ENCODE measurements at regions not wholly inside any gene's neighbourhood (a gene's known extent, or its start where the extent isn't known, plus 50 kb on each side); places are given as distances from the start of the nearest gene placed in this dataset.

DNA sequence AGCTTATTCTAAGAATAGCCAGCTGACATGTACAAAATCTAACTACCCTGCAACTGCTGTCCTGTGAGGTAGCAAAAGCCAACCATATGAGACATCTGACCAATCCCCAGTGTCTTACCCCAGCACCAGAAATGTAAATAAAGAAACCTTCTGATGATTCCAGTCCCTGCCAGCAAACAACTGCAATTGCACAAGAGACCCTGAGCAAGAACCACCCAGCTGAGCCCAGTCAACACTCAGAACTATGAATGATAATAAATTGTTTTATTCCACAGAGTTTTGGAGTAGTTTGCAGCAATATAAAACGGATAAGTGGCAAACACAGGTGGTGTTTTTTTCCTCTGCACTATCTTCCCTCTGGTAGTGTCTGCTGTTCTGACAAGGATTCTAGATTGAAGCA, 94.9 kb downstream of the ERCC5 start:
- TF ChIP-seq, protein P1, sequence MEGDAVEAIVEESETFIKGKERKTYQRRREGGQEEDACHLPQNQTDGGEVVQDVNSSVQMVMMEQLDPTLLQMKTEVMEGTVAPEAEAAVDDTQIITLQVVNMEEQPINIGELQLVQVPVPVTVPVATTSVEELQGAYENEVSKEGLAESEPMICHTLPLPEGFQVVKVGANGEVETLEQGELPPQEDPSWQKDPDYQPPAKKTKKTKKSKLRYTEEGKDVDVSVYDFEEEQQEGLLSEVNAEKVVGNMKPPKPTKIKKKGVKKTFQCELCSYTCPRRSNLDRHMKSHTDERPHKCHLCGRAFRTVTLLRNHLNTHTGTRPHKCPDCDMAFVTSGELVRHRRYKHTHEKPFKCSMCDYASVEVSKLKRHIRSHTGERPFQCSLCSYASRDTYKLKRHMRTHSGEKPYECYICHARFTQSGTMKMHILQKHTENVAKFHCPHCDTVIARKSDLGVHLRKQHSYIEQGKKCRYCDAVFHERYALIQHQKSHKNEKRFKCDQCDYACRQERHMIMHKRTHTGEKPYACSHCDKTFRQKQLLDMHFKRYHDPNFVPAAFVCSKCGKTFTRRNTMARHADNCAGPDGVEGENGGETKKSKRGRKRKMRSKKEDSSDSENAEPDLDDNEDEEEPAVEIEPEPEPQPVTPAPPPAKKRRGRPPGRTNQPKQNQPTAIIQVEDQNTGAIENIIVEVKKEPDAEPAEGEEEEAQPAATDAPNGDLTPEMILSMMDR (IDR thresholded peaks at IDR 0.05): no peak
- TF ChIP-seq POLR2A (IDR thresholded peaks at IDR 0.05) (no peak), POLR2AphosphoS5 (IDR thresholded peaks at IDR 0.05) (no peak), EP300 (IDR thresholded peaks at IDR 0.05) (no peak)
- Histone ChIP-seq H3K27ac (no peak overlapping the region), H3K36me3 (no peaks in the 10 kb centered on the region), H3K9me3 (peaks cover 0 to 13% (median 0%) of the 10 kb centered on the region in 3 donors), H3K27me3 (peaks cover 16% of the 10 kb centered on the region), H3K4me3 (no peak overlapping the region), H3K4me1 (no peaks in the 10 kb centered on the region)
- whole genome bisulfite sequencing, 2 donors (ENCODE audit: low coverage in 1 of 2): 100% methylated on average over 1 of the region's 1 CpG; no CpG with 5 or more reads in 1 of the 2 donors
- no peak for ATAC-seq

DNA sequence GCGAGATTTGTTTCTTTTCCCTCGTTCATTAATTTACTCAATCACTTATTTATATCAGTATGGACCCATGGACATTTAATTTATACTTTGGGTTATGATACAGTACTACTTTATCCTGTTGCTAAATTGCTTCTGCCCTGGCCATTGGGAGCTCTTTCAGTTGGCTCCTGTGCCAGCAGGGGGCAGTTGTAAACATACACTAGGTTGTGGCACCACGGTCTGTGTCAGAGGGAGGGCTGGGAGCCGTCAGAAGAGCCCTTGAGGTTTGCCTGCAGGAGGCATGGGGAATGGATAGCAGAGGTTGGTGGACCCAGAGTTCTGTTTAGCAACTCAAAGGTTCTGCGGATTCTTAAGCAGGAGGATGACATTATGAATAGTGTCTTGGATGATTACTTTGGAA, 94.3 kb downstream of the ERCC5 start:
- no peak for ATAC-seq
- WGBS, 2 donors (ENCODE audit: low coverage in 1 of 2): 70 to 96% methylated on average over 3 to 5 of the region's 5 CpGs
- TF ChIP-seq POLR2AphosphoS5 (IDR thresholded peaks at IDR 0.05): no peak
- TF ChIP-seq, protein P1 (IDR thresholded peaks at IDR 0.05): no peak
- TF ChIP-seq POLR2A (IDR thresholded peaks at IDR 0.05): no peak
- TF ChIP-seq EP300 (IDR thresholded peaks at IDR 0.05): no peak
- Histone ChIP-seq H3K27me3 (peaks cover 16% of the 10 kb centered on the region), H3K4me1 (no peaks in the 10 kb centered on the region), H3K36me3 (no peaks in the 10 kb centered on the region), H3K4me3 (no peak overlapping the region), H3K9me3 (peaks cover 0 to 13% (median 0%) of the 10 kb centered on the region in 3 donors), H3K27ac (no peak overlapping the region)

DNA sequence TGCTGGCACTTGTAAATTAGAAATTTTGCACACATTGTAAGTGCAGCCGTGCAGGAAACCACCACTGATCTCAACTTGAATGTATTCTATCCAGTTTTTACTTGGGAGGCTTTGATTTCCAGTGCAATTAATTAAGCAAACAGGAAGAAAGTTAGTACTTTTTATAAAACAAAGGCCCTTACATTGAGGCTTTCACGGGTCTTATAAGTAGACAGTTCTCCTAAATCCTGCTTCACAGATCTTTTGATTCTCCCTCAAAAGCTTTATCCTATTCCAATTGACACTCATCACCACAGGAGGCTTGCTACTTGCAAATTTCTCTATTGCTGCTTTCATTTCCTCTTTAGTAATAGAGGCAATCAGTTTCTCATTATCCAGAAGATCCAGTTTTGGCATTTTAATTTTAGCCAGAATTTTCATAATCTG, 90.1 kb downstream of the ERCC5 start:
- TF ChIP-seq, protein P1 (IDR thresholded peaks at IDR 0.05): no peak
- no peak for TF ChIP-seq POLR2A (IDR thresholded peaks at IDR 0.05)
- TF ChIP-seq EP300 (IDR thresholded peaks at IDR 0.05): no peak
- TF ChIP-seq POLR2AphosphoS5 (IDR thresholded peaks at IDR 0.05): no peak
- H3K27ac ChIP-seq: no peak overlapping the region
- H3K36me3 ChIP-seq: no peaks in the 10 kb centered on the region
- no peak for ATAC-seq
- no peak overlapping the region for H3K4me3 ChIP-seq
- no peaks in the 10 kb centered on the region for H3K27me3 ChIP-seq
- no peaks in the 10 kb centered on the region for H3K9me3 ChIP-seq
- no peaks in the 10 kb centered on the region for H3K4me1 ChIP-seq
- 53 to 54% methylated on average over 2 of the region's 2 CpGs for WGBS, 2 donors (ENCODE audit: low coverage in 1 of 2)

DNA sequence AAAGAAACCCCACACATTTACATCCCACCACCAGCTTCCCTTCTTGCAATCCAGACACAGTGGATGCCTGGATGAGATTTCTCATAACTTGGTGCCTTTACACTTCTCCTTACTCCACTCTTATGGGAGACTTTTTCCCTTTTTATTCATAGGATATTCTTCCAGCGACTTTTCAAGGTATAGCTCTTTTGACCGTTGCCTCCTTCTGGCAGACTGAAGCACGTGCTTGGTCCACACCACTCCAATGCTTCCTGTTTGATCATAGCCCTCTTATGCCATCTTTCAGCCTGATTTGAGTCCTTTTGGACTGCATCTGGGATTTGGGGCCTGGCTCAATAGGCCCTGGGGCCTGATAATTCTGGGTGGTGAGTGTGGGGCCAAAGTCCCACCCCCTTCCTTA, 87.7 kb downstream of the ERCC5 start:
- no peak for ATAC-seq
- no peaks in the 10 kb centered on the region for H3K27me3 ChIP-seq
- TF ChIP-seq EP300 (IDR thresholded peaks at IDR 0.05): no peak
- TF ChIP-seq POLR2A (IDR thresholded peaks at IDR 0.05): no peak
- TF ChIP-seq, protein P1 (IDR thresholded peaks at IDR 0.05): no peak
- TF ChIP-seq POLR2AphosphoS5 (IDR thresholded peaks at IDR 0.05): no peak

DNA sequence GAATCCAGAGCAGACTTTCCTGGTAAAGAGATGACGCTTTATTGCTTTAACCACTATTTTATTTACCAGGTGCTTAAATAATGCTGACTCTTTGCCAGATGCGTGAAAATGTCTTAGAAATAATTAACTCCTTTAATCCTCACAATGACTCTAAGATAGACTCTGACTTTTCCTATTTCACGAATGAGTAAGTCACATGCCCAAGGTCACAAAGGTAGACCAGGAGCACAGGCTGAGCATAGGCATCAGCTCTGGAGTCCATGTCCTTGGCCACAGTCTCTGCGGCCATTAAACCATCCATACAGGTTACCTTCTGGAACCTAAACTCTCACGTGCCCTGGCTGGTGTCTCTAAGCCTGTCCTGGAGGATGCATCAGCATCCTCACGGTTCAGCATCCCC, 87.3 kb downstream of the ERCC5 start:
- H3K4me3 ChIP-seq: no peak overlapping the region
- H3K9me3 ChIP-seq: no peaks in the 10 kb centered on the region
- no peak overlapping the region for H3K27ac ChIP-seq
- no peak for ATAC-seq
- H3K4me1 ChIP-seq: no peaks in the 10 kb centered on the region
- no peak for TF ChIP-seq EP300 (IDR thresholded peaks at IDR 0.05)
- no peak for TF ChIP-seq POLR2AphosphoS5 (IDR thresholded peaks at IDR 0.05)
- TF ChIP-seq, protein P1 (IDR thresholded peaks at IDR 0.05): no peak
- TF ChIP-seq POLR2A (IDR thresholded peaks at IDR 0.05): no peak
- H3K27me3 ChIP-seq: no peaks in the 10 kb centered on the region
- H3K36me3 ChIP-seq: no peaks in the 10 kb centered on the region
- 86 to 95% methylated on average over 6 of the region's 6 CpGs for WGBS, 2 donors (ENCODE audit: low coverage in 1 of 2)

More for the DNA sequence above, 87.7 kb downstream of the ERCC5 start:
- no peaks in the 10 kb centered on the region for H3K4me1 ChIP-seq
- H3K4me3 ChIP-seq: no peak overlapping the region
- no peaks in the 10 kb centered on the region for H3K36me3 ChIP-seq
- WGBS, 2 donors (ENCODE audit: low coverage in 1 of 2): 71 to 92% methylated on average over 2 to 3 of the region's 3 CpGs
- H3K27ac ChIP-seq: no peak overlapping the region
- no peaks in the 10 kb centered on the region for H3K9me3 ChIP-seq

Measured in gastroesophageal sphincter (tissue), 4 donors.